ENCODE measurements at regions not wholly inside any gene's neighbourhood (a gene's known extent, or its start where the extent isn't known, plus 50 kb on each side); places are given as distances from the start of the nearest gene placed in this dataset.

DNA sequence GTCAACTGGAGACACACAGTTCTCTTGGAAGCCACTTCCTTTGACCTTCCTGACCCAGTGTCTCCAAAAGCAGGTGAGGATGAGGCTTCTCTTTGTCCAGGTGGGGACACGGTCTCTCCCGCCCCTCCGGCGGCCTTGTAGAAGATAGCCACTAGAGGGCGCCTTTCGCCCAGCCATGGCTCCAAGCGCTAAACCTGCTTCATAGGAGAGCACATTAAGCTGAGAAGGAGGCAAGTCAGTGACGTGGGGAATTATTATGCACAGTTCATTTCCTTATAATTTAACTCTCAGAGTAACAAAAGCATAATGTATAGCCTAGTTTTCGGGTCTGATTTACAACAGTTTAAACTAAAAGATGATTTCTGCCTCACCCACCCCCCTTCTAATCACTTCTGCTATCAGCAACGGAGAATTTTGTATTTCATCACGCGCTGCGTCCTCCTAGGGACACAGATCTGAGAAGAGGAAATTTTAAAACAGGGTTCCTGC lies 208.7 kb downstream of the ICOS start:
- H3K27ac ChIP-seq (ENCODE audit: extremely low read length, insufficient read depth, low read length) = no peak overlapping the region
- BruUV-seq (replicated peaks) = no TSS peak
- H3K79me2 ChIP-seq (ENCODE audit: insufficient read depth, low read length) = no peaks in the 10 kb centered on the region
- H3K9me3 ChIP-seq (ENCODE audit: low read length) = no peaks in the 10 kb centered on the region
- POLR2A ChIA-PET = no interaction called here
- no peaks in the 10 kb centered on the region for H4K20me1 ChIP-seq (ENCODE audit: insufficient read depth, low read length)
- no peaks in the 10 kb centered on the region for H3K36me3 ChIP-seq (replicated peaks in 1 of 2; ENCODE audit: control insufficient read depth in 1 of 2, insufficient read depth in 2 of 2, low read length in 2 of 2)
- FAIRE-seq (peak; percentile 81), DNase-seq (ENCODE audit: low spot score) (peak; percentile 65), ATAC-seq (peak; percentile 100)
- H3K9ac ChIP-seq (ENCODE audit: insufficient read depth, low read depth, low read length) = no peak overlapping the region
- in situ Hi-C loops (cut with HindIII; ENCODE audit: extremely low pct_ligation_motif_present, low pct_unique_long_range_greater_than_20kb) = no loop called here
- intact Hi-C loops (cut with micrococcal nuclease; ENCODE audit: unreplicated experiment) = loop anchor here (1.0 to 10.0 kb wide), 4 partner anchors 33 to 1539 kb away; partner anchors contain the start of gene NRP2
- no peak overlapping the region; a peak in 1 of 6 replicates for H3K4me3 ChIP-seq (replicated peaks in 1 of 3; ENCODE audit: insufficient read depth in 1 of 3, low read depth in 2 of 3, low read length in 3 of 3)
- peak overlapping the region; percentile 34 for H3K4me2 ChIP-seq (ENCODE audit: low read depth, low read length)
- CTCF ChIA-PET (ENCODE audit: low intra/inter-chr PET ratio, low total read pairs) = interaction anchor here (2.3 kb wide), 1 partner anchor 33 kb away, joined by 20 read pairs; no protein-coding TSS in a partner anchor
- no peaks in the 10 kb centered on the region for H3K4me1 ChIP-seq (ENCODE audit: insufficient read depth, low read length)
- peaks cover 0 to 4% of the 10 kb centered on the region in 2 experiments; a peak in 2 of 5 replicates for H3K27me3 ChIP-seq (ENCODE audit: control insufficient read depth in 1 of 2, insufficient read depth in 2 of 2, low read length in 2 of 2)
- H2AFZ ChIP-seq (ENCODE audit: low read length) = no peak overlapping the region
- 18% methylated on average over 11 of the region's 13 CpGs for WGBS (ENCODE audit: low lambda C conversion rate)
- TF ChIP-seq RBM22 (optimal IDR thresholded peaks at IDR 0.05; ENCODE audit: low read length) = no peak
- TF ChIP-seq TFDP1 (CRISPR knock-in tag; IDR thresholded peaks at IDR 0.05; ENCODE audit: borderline replicate concordance) = 0 out of 2 replicates have a peak, but pooled peaks have one; percentile 23
- no peak for TF ChIP-seq FOSL1 (CRISPR knock-in tag; IDR thresholded peaks at IDR 0.05; ENCODE audit: borderline replicate concordance)
- no peak for TF ChIP-seq ZNF570 (CRISPR knock-in tag; IDR thresholded peaks at IDR 0.05; ENCODE audit: borderline replicate concordance)
- TF ChIP-seq SOX6 (IDR thresholded peaks at IDR 0.05) = no peak
- 0 out of 2 replicates have a peak, but pooled peaks have one; percentile 18 for TF ChIP-seq SOX6 (CRISPR knock-in tag; IDR thresholded peaks at IDR 0.05)
- peak; percentile 88 for TF ChIP-seq XRCC5 (optimal IDR thresholded peaks at IDR 0.05; ENCODE audit: low read length)
- peak; percentile 91 for TF ChIP-seq STAG1 (CRISPR knock-in tag; IDR thresholded peaks at IDR 0.05)
- TF ChIP-seq, protein P1, sequence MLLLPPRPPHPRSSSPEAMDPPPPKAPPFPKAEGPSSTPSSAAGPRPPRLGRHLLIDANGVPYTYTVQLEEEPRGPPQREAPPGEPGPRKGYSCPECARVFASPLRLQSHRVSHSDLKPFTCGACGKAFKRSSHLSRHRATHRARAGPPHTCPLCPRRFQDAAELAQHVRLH (CRISPR knock-in tag; IDR thresholded peaks at IDR 0.05; ENCODE audit: borderline replicate concordance, low read depth) = no peak
- TF ChIP-seq MXD1 (CRISPR knock-in tag; IDR thresholded peaks at IDR 0.05) = no peak
- TF ChIP-seq GATAD2A (CRISPR knock-in tag; IDR thresholded peaks at IDR 0.05) = 0 out of 2 replicates have a peak, but pooled peaks have one; percentile 11
- TF ChIP-seq, protein P2, sequence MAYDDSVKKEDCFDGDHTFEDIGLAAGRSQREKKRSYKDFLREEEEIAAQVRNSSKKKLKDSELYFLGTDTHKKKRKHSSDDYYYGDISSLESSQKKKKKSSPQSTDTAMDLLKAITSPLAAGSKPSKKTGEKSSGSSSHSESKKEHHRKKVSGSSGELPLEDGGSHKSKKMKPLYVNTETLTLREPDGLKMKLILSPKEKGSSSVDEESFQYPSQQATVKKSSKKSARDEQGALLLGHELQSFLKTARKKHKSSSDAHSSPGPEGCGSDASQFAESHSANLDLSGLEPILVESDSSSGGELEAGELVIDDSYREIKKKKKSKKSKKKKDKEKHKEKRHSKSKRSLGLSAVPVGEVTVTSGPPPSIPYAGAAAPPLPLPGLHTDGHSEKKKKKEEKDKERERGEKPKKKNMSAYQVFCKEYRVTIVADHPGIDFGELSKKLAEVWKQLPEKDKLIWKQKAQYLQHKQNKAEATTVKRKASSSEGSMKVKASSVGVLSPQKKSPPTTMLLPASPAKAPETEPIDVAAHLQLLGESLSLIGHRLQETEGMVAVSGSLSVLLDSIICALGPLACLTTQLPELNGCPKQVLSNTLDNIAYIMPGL (CRISPR knock-in tag; IDR thresholded peaks at IDR 0.05; ENCODE audit: borderline replicate concordance in 1 of 2, low read depth in 1 of 2) = 0 out of 4 replicates have a peak, but pooled peaks of 1 of the 2 experiments have one; percentile 32
- TF ChIP-seq RAD21 (CRISPR knock-in tag; IDR thresholded peaks at IDR 0.05) = peak; percentile 80
- peak; percentile 59 for TF ChIP-seq SMC3 (IDR thresholded peaks at IDR 0.05; ENCODE audit: low read length)
- TF ChIP-seq SP140L (CRISPR knock-in tag; IDR thresholded peaks at IDR 0.05; ENCODE audit: borderline replicate concordance) = 0 out of 2 replicates have a peak, but pooled peaks have one; percentile 65
- TF ChIP-seq SALL1 (CRISPR knock-in tag; IDR thresholded peaks at IDR 0.05) = 0 out of 2 replicates have a peak, but pooled peaks have one; percentile 27
- 0 out of 2 replicates have a peak, but pooled peaks have one; percentile 46 for TF ChIP-seq MYPOP (CRISPR knock-in tag; IDR thresholded peaks at IDR 0.05)
- 0 out of 2 replicates have a peak, but pooled peaks have one; percentile 36 for TF ChIP-seq CBX5 (CRISPR knock-in tag; IDR thresholded peaks at IDR 0.05; ENCODE audit: borderline replicate concordance)
- no peak for TF ChIP-seq ZNF441 (CRISPR knock-in tag; IDR thresholded peaks at IDR 0.05; ENCODE audit: borderline replicate concordance)
- no peak for TF ChIP-seq REPIN1 (CRISPR knock-in tag; IDR thresholded peaks at IDR 0.05; ENCODE audit: borderline replicate concordance, low read depth)
- TF ChIP-seq ZNF317 (CRISPR knock-in tag; IDR thresholded peaks at IDR 0.05) = 0 out of 2 replicates have a peak, but pooled peaks have one; percentile 43
